ENCODE measurements at regions not wholly inside any gene's neighbourhood (a gene's known extent, or its start where the extent isn't known, plus 50 kb on each side); places are given as distances from the start of the nearest gene placed in this dataset.

DNA sequence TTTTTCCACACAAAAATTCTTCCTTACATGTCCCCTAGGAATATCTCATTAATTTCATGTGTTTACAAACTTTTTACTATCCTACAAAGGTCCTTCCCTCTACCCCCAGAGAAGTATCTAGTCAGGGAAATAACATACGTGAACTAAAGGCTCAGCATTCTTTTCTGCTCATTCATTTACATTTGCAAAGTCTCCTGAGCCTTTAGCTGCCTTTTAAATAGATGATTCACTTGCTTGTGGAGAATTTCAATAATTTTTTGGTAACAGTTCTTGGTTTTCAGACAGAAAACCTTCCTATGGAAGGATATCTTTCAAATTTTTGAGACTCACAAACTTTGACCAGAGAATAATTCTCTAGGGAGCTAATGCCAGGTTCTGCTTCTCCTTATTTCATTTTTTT is 81.5 kb upstream of the RMDN2 start:
- H2AFZ ChIP-seq = no peak overlapping the region
- H3K27me3 ChIP-seq (ENCODE audit: insufficient read depth, low read depth) = no peaks in the 10 kb centered on the region
- H3K9me3 ChIP-seq (ENCODE audit: insufficient read depth, low read depth) = no peaks in the 10 kb centered on the region
- H3K79me2 ChIP-seq (ENCODE audit: low read depth) = no peaks in the 10 kb centered on the region
- H4K20me1 ChIP-seq (ENCODE audit: insufficient read depth) = no peaks in the 10 kb centered on the region
- no peaks in the 10 kb centered on the region for H3K9me2 ChIP-seq (ENCODE audit: insufficient read depth)
- DNase-seq = no peak
- H3K4me1 ChIP-seq (replicated peaks; ENCODE audit: insufficient read depth) = no peaks in the 10 kb centered on the region
- ChIA-PET POLR2A (ENCODE audit: unreplicated experiment) (no interaction called here), CTCF (no interaction called here)
- TF ChIP-seq, protein P1, sequence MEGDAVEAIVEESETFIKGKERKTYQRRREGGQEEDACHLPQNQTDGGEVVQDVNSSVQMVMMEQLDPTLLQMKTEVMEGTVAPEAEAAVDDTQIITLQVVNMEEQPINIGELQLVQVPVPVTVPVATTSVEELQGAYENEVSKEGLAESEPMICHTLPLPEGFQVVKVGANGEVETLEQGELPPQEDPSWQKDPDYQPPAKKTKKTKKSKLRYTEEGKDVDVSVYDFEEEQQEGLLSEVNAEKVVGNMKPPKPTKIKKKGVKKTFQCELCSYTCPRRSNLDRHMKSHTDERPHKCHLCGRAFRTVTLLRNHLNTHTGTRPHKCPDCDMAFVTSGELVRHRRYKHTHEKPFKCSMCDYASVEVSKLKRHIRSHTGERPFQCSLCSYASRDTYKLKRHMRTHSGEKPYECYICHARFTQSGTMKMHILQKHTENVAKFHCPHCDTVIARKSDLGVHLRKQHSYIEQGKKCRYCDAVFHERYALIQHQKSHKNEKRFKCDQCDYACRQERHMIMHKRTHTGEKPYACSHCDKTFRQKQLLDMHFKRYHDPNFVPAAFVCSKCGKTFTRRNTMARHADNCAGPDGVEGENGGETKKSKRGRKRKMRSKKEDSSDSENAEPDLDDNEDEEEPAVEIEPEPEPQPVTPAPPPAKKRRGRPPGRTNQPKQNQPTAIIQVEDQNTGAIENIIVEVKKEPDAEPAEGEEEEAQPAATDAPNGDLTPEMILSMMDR (conservative IDR thresholded peaks at IDR 0.05) = no peak
- no peak for TF ChIP-seq EZH2 (IDR thresholded peaks at IDR 0.05; ENCODE audit: low read depth)
- H3K4me2 ChIP-seq = no peak overlapping the region
- BruUV-seq (replicated peaks) = no TSS peak
- no peaks in the 10 kb centered on the region for H3F3A ChIP-seq (ENCODE audit: insufficient read depth, low read depth)
- intact Hi-C loops (cut with micrococcal nuclease; ENCODE audit: unreplicated experiment) = no loop called here
- H3K4me3 ChIP-seq = no peak overlapping the region
- no peaks in the 10 kb centered on the region for H3K36me3 ChIP-seq (ENCODE audit: low read depth)
- no peak overlapping the region for H3K27ac ChIP-seq

DNA sequence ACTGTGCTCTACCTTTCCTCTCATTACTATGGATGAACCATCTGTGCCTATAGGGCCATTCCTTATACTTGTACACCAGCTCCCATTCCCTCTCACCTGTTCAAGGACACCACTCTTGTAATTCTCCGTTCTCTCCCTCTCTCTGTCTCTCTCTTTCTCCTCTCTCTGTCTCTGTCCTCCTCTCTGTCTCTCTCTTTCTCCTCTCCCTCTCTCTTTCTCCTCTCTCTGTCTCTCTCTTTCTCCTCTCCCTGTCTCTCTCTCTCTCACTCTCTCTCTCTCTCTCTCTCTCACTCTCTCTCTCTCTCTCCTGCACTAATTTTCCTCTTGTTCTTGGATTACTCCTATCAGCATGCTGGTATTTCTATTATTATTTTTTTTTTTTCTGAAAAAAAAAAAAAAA is 78.9 kb upstream of the RMDN2 start:
- H3K9me3 ChIP-seq (ENCODE audit: insufficient read depth, low read depth) = no peaks in the 10 kb centered on the region
- H3K4me3 ChIP-seq = no peak overlapping the region
- H3K79me2 ChIP-seq (ENCODE audit: low read depth) = no peaks in the 10 kb centered on the region
- intact Hi-C loops (cut with micrococcal nuclease; ENCODE audit: unreplicated experiment) = no loop called here
- BruUV-seq (replicated peaks) = no TSS peak
- H2AFZ ChIP-seq = no peak overlapping the region
- no peak overlapping the region for H3K27ac ChIP-seq
- H3K27me3 ChIP-seq (ENCODE audit: insufficient read depth, low read depth) = no peaks in the 10 kb centered on the region
- no peaks in the 10 kb centered on the region for H3K4me1 ChIP-seq (replicated peaks; ENCODE audit: insufficient read depth)
- no peaks in the 10 kb centered on the region for H3K9me2 ChIP-seq (ENCODE audit: insufficient read depth)
- CTCF ChIA-PET = no interaction called here
- no peak overlapping the region for H3K4me2 ChIP-seq
- no peaks in the 10 kb centered on the region for H4K20me1 ChIP-seq (ENCODE audit: insufficient read depth)
- POLR2A ChIA-PET (ENCODE audit: unreplicated experiment) = no interaction called here
- no peak for DNase-seq
- TF ChIP-seq EZH2 (IDR thresholded peaks at IDR 0.05; ENCODE audit: low read depth) = no peak
- TF ChIP-seq, protein P1 (conservative IDR thresholded peaks at IDR 0.05) = no peak
- H3K36me3 ChIP-seq (ENCODE audit: low read depth) = no peaks in the 10 kb centered on the region
- no peaks in the 10 kb centered on the region for H3F3A ChIP-seq (ENCODE audit: insufficient read depth, low read depth)

DNA sequence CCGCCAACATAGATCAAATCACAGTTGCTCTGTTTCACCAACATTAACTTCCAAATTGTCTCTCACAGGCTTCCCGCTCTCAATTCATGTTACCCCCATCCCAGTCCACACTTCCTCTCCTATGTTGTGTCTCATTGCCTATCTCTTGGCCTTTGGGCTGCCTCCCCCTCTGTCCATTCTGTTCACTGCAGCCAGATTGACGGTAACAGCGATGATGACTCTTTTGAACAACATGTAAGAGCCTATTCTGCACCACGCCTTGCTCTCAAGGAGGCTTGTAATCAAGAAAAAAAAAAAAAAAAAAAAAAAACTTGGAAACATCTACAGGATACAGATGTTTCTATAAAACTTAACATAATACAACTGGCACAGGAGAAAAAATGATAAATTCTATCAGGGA is 77.3 kb upstream of the RMDN2 start:
- Histone ChIP-seq H2AFZ (no peak overlapping the region), H3K4me2 (no peak overlapping the region), H3K79me2 (ENCODE audit: low read depth) (no peaks in the 10 kb centered on the region), H3K4me3 (no peak overlapping the region), H3K36me3 (ENCODE audit: low read depth) (no peaks in the 10 kb centered on the region), H3K4me1 (replicated peaks; ENCODE audit: insufficient read depth) (no peaks in the 10 kb centered on the region), H4K20me1 (ENCODE audit: insufficient read depth) (no peaks in the 10 kb centered on the region), H3F3A (ENCODE audit: insufficient read depth, low read depth) (no peaks in the 10 kb centered on the region), H3K9me2 (ENCODE audit: insufficient read depth) (no peaks in the 10 kb centered on the region), H3K27ac (no peak overlapping the region), H3K27me3 (ENCODE audit: insufficient read depth, low read depth) (no peaks in the 10 kb centered on the region), H3K9me3 (ENCODE audit: insufficient read depth, low read depth) (no peaks in the 10 kb centered on the region)
- no TSS peak for BruUV-seq (replicated peaks)
- no peak for TF ChIP-seq EZH2 (IDR thresholded peaks at IDR 0.05; ENCODE audit: low read depth)
- intact Hi-C loops (cut with micrococcal nuclease; ENCODE audit: unreplicated experiment) = no loop called here
- DNase-seq = no peak
- ChIA-PET POLR2A (ENCODE audit: unreplicated experiment) (interaction anchor here (0.6 kb wide), 1 partner anchor 427 kb away, joined by 5 read pairs; no protein-coding TSS in a partner anchor), CTCF (interaction anchor here (0.6 kb wide), 1 partner anchor 115 kb away, joined by 3 read pairs; no protein-coding TSS in a partner anchor)

DNA sequence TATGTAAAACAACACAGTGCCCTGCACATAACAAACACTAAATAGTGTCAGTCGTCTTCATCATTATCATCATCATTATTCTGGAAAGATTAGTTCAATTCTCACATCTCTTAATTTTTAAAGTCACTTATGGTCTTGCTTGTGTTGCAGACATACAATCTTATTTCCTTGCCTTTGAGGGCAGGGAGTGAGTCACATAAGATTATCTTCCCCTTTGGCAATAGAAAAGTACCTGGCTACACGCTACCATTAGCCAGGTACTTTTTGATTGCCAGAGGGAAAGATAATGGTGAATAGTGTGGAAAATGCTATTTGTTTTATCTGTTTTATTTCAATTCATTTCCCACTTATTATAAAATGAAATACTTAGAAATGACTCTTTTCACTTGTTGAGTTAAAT is 76.6 kb upstream of the RMDN2 start:
- Histone ChIP-seq H3K9me3 (ENCODE audit: insufficient read depth, low read depth) (no peaks in the 10 kb centered on the region), H2AFZ (no peak overlapping the region), H4K20me1 (ENCODE audit: insufficient read depth) (no peaks in the 10 kb centered on the region), H3K4me2 (no peak overlapping the region), H3K9me2 (ENCODE audit: insufficient read depth) (no peaks in the 10 kb centered on the region), H3K36me3 (ENCODE audit: low read depth) (no peaks in the 10 kb centered on the region), H3K4me3 (no peak overlapping the region), H3K27me3 (ENCODE audit: insufficient read depth, low read depth) (no peaks in the 10 kb centered on the region), H3K27ac (no peak overlapping the region), H3K79me2 (ENCODE audit: low read depth) (no peaks in the 10 kb centered on the region), H3F3A (ENCODE audit: insufficient read depth, low read depth) (no peaks in the 10 kb centered on the region), H3K4me1 (replicated peaks; ENCODE audit: insufficient read depth) (no peaks in the 10 kb centered on the region)
- DNase-seq = no peak
- POLR2A ChIA-PET (ENCODE audit: unreplicated experiment) = no interaction called here
- no peak for TF ChIP-seq EZH2 (IDR thresholded peaks at IDR 0.05; ENCODE audit: low read depth)
- TF ChIP-seq, protein P1 (conservative IDR thresholded peaks at IDR 0.05) = no peak
- CTCF ChIA-PET = no interaction called here
- BruUV-seq (replicated peaks) = no TSS peak
- intact Hi-C loops (cut with micrococcal nuclease; ENCODE audit: unreplicated experiment) = no loop called here
